ENCODE measurements at regions not wholly inside any gene's neighbourhood (a gene's known extent, or its start where the extent isn't known, plus 50 kb on each side); places are given as distances from the start of the nearest gene placed in this dataset.
"Not testable (repeated sequence)": the region's sequence is repeated elsewhere in the genome, so short reads cannot be mapped to it uniquely, and the experiment has no call there.

DNA sequence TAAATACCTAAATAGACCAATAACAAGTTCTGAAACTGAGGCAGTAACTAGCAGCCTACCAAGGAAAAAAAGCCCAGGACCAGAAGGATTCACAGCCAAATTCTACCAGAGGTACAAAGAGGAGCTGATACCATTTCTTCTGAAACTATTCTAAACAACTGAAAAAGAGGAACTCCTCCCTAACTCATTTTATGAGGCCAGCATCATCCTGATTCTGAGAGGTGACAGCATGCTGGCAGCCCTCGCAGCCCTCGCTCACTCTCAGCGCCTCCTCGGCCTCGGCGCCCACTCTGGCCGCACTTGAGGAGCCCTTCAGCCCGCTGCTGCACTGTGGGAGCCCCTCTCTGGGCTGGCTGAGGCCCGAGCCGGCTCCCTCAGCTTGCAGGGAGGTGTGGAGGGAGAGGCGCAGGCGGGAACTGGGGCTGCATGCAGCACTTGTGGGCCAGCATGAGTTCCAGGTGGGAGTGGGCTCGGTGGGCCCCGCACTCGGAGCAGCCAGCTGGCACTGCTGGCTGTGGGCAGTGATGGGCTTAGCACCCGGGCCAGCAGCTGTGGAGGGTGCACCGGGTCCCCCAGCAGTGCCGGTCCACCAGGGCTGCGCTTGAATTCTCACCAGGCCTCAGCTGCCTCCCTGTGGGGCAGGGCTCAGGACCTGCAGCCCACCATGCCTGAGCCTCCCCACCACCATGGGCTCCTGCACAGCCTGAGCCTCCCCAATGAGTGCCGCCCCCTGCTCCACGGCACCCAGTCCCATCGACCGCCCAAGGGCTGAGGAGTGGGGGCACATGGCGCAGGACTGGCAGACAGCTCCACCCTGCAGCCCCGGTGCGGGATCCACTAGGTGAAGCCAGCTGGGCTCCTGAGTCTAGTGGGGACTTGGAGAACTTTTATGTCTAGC is 263.5 kb upstream of the CRIM1 start:
- TF ChIP-seq, protein P1, sequence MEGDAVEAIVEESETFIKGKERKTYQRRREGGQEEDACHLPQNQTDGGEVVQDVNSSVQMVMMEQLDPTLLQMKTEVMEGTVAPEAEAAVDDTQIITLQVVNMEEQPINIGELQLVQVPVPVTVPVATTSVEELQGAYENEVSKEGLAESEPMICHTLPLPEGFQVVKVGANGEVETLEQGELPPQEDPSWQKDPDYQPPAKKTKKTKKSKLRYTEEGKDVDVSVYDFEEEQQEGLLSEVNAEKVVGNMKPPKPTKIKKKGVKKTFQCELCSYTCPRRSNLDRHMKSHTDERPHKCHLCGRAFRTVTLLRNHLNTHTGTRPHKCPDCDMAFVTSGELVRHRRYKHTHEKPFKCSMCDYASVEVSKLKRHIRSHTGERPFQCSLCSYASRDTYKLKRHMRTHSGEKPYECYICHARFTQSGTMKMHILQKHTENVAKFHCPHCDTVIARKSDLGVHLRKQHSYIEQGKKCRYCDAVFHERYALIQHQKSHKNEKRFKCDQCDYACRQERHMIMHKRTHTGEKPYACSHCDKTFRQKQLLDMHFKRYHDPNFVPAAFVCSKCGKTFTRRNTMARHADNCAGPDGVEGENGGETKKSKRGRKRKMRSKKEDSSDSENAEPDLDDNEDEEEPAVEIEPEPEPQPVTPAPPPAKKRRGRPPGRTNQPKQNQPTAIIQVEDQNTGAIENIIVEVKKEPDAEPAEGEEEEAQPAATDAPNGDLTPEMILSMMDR (conservative IDR thresholded peaks at IDR 0.05; ENCODE audit: low read depth, low read length) = not testable (repeated sequence)
- not testable (repeated sequence) for TF ChIP-seq EZH2 (IDR thresholded peaks at IDR 0.05; ENCODE audit: low read length, unreplicated experiment); EZH2phosphoT487 (IDR thresholded peaks at IDR 0.05; ENCODE audit: borderline replicate concordance, low read length)
